Neural progenitor cell (in vitro differentiated cells): ENCODE measurements at regions not wholly inside any gene's neighbourhood (a gene's known extent, or its start where the extent isn't known, plus 50 kb on each side); places are given as distances from the start of the nearest gene placed in this dataset.

Experiments used
- DNase-seq: peaks from one replicate; pipeline ENCODE4 v3.0.0-alpha.2; 2016; ENCODE audit warnings: low spot score
- H2AFZ ChIP-seq: fragments of 200-600 bp; sonication (generic); replicated peaks from 2 replicates; pipeline ENCODE4 v1.6.1; 2016; ENCODE audit warnings: antibody characterized with exemption
- H3F3A ChIP-seq: fragments of 200-600 bp; sonication (generic); 2 replicates; pipeline ENCODE4 v1.6.1; 2016; ENCODE audit warnings: antibody characterized with exemption, low read depth
- H3K27ac ChIP-seq: fragments of 200-600 bp; sonication (generic); 2 replicates; pipeline ENCODE4 v1.5.1; 2016; ENCODE audit warnings: mild to moderate bottlenecking
- H3K27me3 ChIP-seq: fragments of 200-600 bp; sonication (generic); 2 replicates; pipeline ENCODE4 v1.6.1; 2016; ENCODE audit warnings: mild to moderate bottlenecking, moderate library complexity
- H3K36me3 ChIP-seq: fragments of 200-600 bp; sonication (generic); 2 replicates; pipeline ENCODE4 v1.5.1; 2016
- H3K4me1 ChIP-seq: fragments of 200-600 bp; sonication (generic); 2 replicates; pipeline ENCODE4 v1.6.1; 2016; ENCODE audit warnings: mixed run types
- H3K4me2 ChIP-seq: fragments of 200-600 bp; sonication (generic); 2 replicates; pipeline ENCODE4 v1.6.1; 2016
- H3K4me3 ChIP-seq: fragments of 200-600 bp; sonication (generic); 2 replicates; pipeline ENCODE4 v1.5.1; 2016
- H3K79me2 ChIP-seq: fragments of 200-600 bp; sonication (generic); 2 replicates; pipeline ENCODE4 v1.6.1; 2016; ENCODE audit warnings: low read depth
- H3K9ac ChIP-seq: fragments of 200-600 bp; sonication (generic); 2 replicates; pipeline ENCODE4 v1.6.1; 2016
- H3K9me3 ChIP-seq: fragments of 200-600 bp; sonication (generic); 2 replicates; pipeline ENCODE4 v1.5.1; 2016; ENCODE audit warnings: low read depth
- H4K20me1 ChIP-seq: fragments of 200-600 bp; sonication (generic); 2 replicates; pipeline ENCODE4 v1.6.1; 2016; ENCODE audit warnings: low read depth
- H3K27ac Mint-ChIP-seq: 3 replicates; pipeline ENCODE4 v1.8.0; 2021; ENCODE audit warnings: mixed read lengths
- H3K27me3 Mint-ChIP-seq: 2 replicates; pipeline ENCODE4 v1.8.0; 2022; ENCODE audit warnings: low read depth, mild to moderate bottlenecking, inconsistent platforms, moderate library complexity, mixed read lengths; ENCODE audit not compliant: insufficient read depth
- H3K36me3 Mint-ChIP-seq: 3 replicates; pipeline ENCODE4 v1.8.0; 2021; ENCODE audit warnings: mixed read lengths
- H3K4me1 Mint-ChIP-seq: 3 replicates; pipeline ENCODE4 v1.8.0; 2021; ENCODE audit warnings: mixed read lengths
- H3K4me3 Mint-ChIP-seq: 3 replicates; pipeline ENCODE4 v1.8.0; 2021; ENCODE audit warnings: mild to moderate bottlenecking, moderate library complexity, mixed read lengths
- H3K9me3 Mint-ChIP-seq: 3 replicates; pipeline ENCODE4 v1.8.0; 2020; ENCODE audit warnings: mixed read lengths
- EZH2 ChIP-seq: fragments of 200-600 bp; sonication (generic); IDR thresholded peaks from 2 replicates; pipeline ENCODE4 v1.6.1; 2017; ENCODE audit warnings: antibody characterized with exemption, mild to moderate bottlenecking, moderate library complexity
- EZH2phosphoT487 ChIP-seq: fragments of 200-600 bp; sonication (generic); IDR thresholded peaks from 2 replicates; pipeline ENCODE4 v1.6.1; 2017; ENCODE audit warnings: antibody characterized with exemption
- TF ChIP-seq, protein P1 (sequence below): fragments of 200-600 bp; sonication (generic); IDR thresholded peaks from 2 replicates; pipeline ENCODE4 v1.5.1; 2017; ENCODE audit warnings: antibody characterized with exemption, mild to moderate bottlenecking

DNA sequence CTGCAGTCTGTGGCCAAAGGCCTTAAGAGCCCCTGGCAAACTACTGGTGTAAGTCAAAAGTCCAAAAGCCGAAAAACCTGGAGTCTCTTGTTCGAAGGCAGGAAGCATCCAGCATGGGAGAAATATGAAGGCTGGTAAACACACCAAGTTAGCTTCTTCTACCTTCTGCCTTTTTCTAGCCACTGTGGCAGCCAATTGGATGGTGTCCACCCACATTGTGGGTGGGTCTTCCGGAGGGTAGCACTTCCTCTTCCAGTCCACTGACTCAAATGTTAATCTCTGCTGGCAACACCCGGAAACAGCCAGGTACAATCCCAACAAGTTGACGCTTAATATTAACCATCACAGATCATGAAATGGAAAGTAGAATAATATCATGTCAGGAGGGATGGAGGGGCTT, 827.6 kb downstream of the SORCS1 start:
- Histone ChIP-seq H3K4me2 (no peak overlapping the region), H3K4me1 (no peaks in the 10 kb centered on the region), H3K9ac (no peak overlapping the region), H3K36me3 (no peaks in the 10 kb centered on the region), H3K4me3 (no peak overlapping the region), H3F3A (no peaks in the 10 kb centered on the region), H3K27me3 (no peaks in the 10 kb centered on the region), H2AFZ (no peak overlapping the region), H3K27ac (no peak overlapping the region), H3K9me3 (no peaks in the 10 kb centered on the region), H4K20me1 (no peaks in the 10 kb centered on the region), H3K79me2 (no peaks in the 10 kb centered on the region)
- Mint-ChIP-seq H3K27me3 (peaks cover 2% of the 10 kb centered on the region), H3K27ac (no peak overlapping the region), H3K4me3 (no peak overlapping the region), H3K36me3 (no peaks in the 10 kb centered on the region), H3K4me1 (no peaks in the 10 kb centered on the region), H3K9me3 (no peaks in the 10 kb centered on the region)
- no peak for DNase-seq
- TF ChIP-seq EZH2phosphoT487 (no peak), EZH2 (no peak)
- TF ChIP-seq, protein P1, sequence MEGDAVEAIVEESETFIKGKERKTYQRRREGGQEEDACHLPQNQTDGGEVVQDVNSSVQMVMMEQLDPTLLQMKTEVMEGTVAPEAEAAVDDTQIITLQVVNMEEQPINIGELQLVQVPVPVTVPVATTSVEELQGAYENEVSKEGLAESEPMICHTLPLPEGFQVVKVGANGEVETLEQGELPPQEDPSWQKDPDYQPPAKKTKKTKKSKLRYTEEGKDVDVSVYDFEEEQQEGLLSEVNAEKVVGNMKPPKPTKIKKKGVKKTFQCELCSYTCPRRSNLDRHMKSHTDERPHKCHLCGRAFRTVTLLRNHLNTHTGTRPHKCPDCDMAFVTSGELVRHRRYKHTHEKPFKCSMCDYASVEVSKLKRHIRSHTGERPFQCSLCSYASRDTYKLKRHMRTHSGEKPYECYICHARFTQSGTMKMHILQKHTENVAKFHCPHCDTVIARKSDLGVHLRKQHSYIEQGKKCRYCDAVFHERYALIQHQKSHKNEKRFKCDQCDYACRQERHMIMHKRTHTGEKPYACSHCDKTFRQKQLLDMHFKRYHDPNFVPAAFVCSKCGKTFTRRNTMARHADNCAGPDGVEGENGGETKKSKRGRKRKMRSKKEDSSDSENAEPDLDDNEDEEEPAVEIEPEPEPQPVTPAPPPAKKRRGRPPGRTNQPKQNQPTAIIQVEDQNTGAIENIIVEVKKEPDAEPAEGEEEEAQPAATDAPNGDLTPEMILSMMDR: no peak

DNA sequence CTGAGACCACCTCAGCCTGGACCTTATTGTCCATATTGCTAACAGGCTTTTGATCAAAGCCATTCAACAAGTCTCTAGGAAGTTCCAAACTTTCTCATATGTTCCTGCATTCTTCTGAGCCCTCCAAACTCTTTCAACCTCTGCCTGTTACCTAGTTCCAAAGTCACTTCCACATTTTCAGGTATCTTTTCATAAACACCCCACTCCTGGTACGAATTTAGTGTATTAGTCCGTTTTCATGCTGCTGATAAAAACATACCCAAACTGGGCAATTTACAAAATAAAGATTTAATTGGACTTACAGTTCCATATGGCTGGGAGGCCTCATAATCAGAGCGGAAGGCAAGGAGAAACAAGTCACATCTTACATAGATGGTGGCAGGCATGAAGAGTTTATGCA, 836.8 kb downstream of the SORCS1 start:
- Histone ChIP-seq H2AFZ (no peak overlapping the region), H3K4me2 (no peak overlapping the region), H3K27ac (no peak overlapping the region), H4K20me1 (no peaks in the 10 kb centered on the region), H3K9ac (no peak overlapping the region), H3K36me3 (no peaks in the 10 kb centered on the region), H3F3A (no peaks in the 10 kb centered on the region), H3K79me2 (no peaks in the 10 kb centered on the region), H3K9me3 (peaks cover 9% of the 10 kb centered on the region), H3K27me3 (no peaks in the 10 kb centered on the region), H3K4me1 (no peaks in the 10 kb centered on the region), H3K4me3 (no peak overlapping the region)
- H3K36me3 Mint-ChIP-seq: peaks cover 4% of the 10 kb centered on the region
- no peak for DNase-seq
- H3K9me3 Mint-ChIP-seq: peaks cover 41% of the 10 kb centered on the region
- peaks cover 8% of the 10 kb centered on the region for H3K4me1 Mint-ChIP-seq
- no peak overlapping the region for H3K4me3 Mint-ChIP-seq
- H3K27me3 Mint-ChIP-seq: peaks cover 3% of the 10 kb centered on the region
- TF ChIP-seq EZH2phosphoT487 (no peak), EZH2 (no peak)
- TF ChIP-seq, protein P1: no peak
- no peak overlapping the region for H3K27ac Mint-ChIP-seq

DNA sequence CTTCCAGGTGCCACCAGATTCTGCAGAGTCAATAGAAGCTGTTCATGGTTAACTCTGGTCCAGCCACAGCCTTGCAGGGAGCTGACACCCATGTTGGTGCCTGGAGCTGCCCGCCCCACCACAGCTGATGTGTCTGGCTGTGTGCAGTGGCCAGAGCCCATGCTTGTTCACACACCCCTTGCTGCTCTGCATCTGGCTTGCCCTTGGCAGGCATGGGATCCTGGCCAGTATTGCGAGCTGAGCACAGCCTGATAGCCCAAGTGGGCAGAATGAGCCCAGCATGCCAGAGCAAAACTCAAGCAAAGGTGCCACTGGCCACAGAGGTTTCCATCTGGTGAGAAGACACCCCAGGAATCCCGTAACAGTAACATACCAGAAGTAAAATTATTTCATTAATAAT, 843.6 kb downstream of the SORCS1 start:
- H3K4me3 ChIP-seq: no peak overlapping the region
- no peaks in the 10 kb centered on the region for H3K36me3 Mint-ChIP-seq
- no peaks in the 10 kb centered on the region for H3K4me1 ChIP-seq
- TF ChIP-seq EZH2phosphoT487 (no peak), EZH2 (no peak)
- TF ChIP-seq, protein P1: no peak
- no peaks in the 10 kb centered on the region for H3K9me3 ChIP-seq
- no peak overlapping the region for H3K4me3 Mint-ChIP-seq
- H2AFZ ChIP-seq: no peak overlapping the region
- H3K27me3 Mint-ChIP-seq: no peaks in the 10 kb centered on the region
- no peaks in the 10 kb centered on the region for H3K27me3 ChIP-seq
- no peak overlapping the region for H3K27ac Mint-ChIP-seq
- no peak overlapping the region for H3K4me2 ChIP-seq
- H3K9me3 Mint-ChIP-seq: peaks cover 4% of the 10 kb centered on the region
- H3K36me3 ChIP-seq: no peaks in the 10 kb centered on the region
- no peaks in the 10 kb centered on the region for H3F3A ChIP-seq
- H3K9ac ChIP-seq: no peak overlapping the region
- H3K27ac ChIP-seq: no peak overlapping the region
- no peaks in the 10 kb centered on the region for H4K20me1 ChIP-seq
- peaks cover 15% of the 10 kb centered on the region for H3K4me1 Mint-ChIP-seq
- DNase-seq: no peak
- H3K79me2 ChIP-seq: no peaks in the 10 kb centered on the region
